NCI-H345 treated with DMSO at 0.1 percent for 48 hours (cell line): ENCODE measurements at regions not wholly inside any gene's neighbourhood (a gene's known extent, or its start where the extent isn't known, plus 50 kb on each side); places are given as distances from the start of the nearest gene placed in this dataset.
"Not testable (repeated sequence)": the region's sequence is repeated elsewhere in the genome, so short reads cannot be mapped to it uniquely, and the experiment has no call there.

Source experiments
- DNase-seq: peaks from one replicate; lab custom pipeline; 2025; ENCODE audit not compliant: unreplicated experiment; lab: John Stamatoyannopoulos, UW

DNA sequence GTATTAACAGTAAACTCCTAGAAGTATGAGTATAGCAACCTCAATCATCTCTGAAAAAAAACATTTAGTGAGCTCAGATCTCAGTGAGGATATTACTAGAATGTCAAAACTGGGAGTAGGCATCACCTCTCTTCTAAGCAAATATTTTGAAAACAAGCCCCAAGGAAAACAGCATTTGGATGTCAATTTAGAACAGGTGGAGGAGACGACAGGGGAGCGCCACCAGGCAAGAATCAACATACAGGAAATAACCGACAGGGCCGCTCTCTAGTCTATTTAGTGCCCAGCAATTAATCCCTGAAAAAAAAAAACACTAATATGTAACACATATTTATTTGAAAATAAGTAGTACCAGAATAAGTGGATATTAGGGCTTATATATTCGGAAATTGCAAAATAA lies 940.3 kb upstream of the ADGRL3 start:
- no peak for DNase-seq

DNA sequence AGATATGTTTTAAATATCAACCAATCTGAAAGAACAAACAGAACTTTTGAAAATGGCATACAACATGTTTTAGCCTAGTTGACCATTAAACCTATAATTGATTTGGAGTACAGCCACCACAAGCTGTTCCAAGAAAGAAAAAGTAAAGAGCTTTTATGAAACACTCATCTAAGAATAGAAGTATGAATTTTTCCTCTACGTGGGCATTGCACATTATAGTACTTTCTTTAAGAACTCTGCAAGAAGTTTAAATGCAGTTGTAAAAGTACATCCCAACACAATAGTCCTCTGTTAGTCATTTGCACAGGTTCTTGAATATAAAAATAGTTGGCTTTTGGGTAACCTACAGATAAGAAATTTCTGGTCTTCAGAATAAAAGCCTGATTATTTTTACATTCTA lies 933.6 kb upstream of the ADGRL3 start:
- DNase-seq: no peak

DNA sequence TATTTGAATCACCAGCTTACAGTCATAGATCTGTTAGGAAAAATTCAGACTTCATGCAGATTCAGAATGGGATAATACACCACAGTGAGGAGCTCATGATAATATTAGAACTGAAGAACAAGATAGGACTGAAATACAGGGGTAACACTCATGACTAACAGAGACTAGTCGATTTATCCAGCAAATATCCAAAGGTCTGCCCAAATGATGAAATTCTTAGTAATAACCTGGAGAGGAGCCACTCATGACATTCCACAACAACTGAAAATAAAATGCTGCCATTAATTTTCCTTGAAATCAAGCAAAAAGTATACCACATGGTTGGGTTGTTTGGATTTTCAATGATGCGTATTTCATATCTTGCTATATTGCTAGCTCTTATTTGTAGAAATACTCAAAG lies 903.7 kb upstream of the ADGRL3 start:
- DNase-seq: no peak

DNA sequence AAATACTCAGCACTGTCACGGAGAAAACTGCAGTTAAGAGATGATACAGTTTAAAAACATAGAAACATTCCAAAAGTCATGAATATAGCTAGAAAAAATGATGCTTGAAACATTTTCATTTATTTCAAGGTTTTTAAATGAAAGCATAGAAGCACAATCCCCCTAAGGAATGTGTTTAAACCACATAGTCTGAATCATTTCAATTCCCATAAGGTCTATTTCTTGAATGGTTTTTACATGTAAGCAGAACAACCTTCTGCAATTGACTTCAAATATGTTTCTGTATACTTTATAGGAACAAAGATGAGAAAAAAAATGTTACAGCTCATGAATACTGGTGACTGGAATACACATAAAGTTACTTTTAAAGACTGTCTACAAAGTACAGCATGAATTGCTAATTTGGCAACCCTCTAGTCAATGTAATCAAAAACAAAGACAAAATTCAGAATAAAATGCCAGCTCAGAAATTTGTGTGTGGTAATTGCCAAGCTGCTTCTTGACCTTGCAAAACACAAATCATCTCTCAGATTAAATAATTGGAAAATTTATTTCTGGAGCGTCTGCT lies 886.4 kb upstream of the ADGRL3 start:
- no peak for DNase-seq

DNA sequence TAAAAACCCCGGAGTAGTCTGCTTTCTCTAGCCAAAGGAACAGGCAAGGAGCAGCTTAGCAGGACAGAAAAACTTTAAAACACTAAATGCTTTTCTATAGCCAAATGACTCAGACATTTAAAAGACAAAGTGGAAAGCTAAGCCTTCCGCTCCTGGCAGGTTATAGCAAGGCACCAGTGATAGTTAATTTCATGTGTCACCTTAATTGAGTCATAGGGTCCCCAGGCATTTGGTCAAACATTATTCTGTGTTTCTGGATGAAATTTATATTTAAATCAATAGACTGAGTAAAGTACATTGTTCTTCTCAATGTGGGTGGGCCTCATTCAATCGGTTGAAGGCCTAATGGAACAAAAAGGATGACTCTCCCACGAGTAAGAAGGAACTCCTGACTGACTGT lies 885.7 kb upstream of the ADGRL3 start:
- no peak for DNase-seq

DNA sequence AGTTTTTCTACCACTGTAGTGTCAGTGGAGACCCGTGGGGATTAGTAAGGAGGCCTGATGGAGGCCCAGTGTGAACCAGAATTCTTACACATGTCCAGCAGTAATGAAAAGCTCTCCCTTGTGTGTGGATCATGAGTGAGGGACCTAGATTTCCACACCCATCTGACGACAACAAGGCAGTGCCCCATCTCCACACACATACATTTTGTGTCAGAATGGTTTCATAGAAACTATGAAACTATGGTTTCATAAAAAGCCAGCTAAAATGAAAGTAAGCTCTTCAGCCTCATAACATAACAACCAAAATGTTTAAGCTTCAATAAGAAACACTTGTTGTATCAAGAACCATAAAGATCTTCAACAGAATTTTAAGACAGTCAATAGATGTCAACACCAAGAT lies 884.5 kb upstream of the ADGRL3 start:
- DNase-seq: no peak

DNA sequence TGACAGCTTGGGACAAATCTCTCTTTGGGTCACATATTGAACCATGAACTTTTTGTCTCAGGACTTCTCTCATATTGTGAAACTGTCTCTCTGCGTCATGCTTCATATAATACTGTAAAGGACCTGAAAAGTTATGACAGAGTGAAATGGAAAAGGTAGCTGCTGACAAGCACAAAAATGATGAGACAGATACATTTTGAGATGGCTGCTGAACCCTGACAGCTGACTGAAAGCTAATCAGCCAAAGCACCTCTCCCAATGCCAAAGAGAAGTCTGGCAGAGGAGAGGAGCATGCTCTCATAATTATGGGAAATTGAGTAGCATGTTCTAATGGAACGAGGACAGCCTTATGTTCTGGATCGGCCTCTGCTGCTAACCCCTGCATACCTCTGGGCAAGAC lies 873.4 kb upstream of the ADGRL3 start:
- DNase-seq: no peak

DNA sequence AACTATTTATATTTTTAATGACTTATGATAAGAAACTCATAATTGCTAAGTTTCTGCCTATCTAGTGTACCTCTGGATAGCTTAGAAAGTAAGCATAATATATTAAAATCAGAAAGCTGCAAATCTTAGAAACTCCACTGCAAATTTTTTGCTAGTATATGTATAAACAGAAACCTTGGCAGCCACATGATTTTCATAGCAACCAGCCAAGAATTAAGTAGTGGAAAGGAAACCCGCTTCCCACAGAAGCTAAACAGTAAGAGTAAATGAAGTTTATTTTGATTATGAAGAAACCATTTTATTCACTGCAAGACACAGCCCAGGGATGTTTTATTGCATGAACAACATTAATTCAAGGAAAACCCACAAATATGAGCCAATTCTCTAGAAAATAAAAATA lies 872.5 kb upstream of the ADGRL3 start:
- DNase-seq: no peak

DNA sequence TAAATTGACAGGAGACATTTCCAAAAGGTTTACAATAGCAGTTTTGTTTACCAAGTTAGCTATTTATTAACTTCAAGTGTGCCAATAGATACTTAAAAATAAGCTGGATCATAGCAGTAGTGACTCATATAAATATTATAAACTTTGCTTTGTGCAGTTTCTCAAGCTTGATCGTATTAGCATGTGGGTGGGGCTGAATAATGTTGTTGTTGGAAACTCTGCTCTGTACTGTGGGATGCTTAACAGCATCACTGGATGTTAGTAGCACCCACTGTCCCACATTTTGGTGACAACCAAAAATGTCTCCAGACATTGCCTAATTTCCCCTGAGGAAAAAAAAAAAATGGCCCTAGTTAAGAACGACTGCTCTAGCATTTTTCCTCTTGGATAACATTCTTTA lies 855.2 kb upstream of the ADGRL3 start:
- DNase-seq: no peak

DNA sequence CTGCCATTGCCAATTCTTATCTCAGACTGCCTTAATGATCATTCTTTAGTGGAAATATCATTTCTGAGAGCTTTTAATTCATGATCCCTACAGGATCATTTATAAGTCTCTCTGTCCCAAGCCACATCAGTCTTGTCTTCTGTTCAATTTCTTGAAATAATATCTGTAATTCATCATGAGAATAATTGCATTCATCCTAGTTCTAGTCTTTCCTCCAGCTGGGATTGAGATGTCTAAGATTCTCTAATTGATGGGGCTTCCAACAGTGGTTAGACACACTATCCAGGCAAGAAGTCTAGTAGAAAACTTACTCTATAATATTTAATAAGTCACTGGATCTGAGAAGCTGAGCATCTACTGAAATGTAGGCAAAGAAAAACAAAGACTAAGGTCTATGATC lies 854.7 kb upstream of the ADGRL3 start:
- no peak for DNase-seq

DNA sequence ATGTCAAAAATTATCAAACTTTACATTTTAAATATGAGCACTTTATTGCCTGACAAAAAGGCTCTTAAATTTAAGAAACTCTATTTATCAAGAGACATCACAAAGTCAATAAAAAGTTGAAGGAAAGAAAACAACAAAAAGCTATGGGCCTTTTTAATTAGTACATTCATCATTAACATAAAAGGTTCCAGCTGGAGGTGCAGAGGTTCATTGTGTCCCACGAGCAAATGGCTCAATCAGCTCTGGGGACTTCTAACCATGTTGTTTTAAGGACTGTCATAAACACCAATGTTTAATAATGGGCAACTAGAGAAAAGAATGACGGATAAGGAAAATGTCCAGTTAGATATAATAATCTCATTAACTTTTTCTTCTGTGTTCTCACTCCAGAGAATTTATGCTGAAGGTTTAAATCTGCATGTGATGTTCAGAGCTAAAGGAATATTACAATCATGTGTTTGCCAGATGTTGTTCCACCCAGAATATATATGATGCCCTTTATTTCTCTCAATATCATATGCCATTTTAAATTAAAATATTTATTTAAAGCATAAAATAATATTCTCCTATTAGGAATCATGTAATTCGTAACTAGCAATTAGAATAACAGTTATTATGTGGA lies 840.3 kb upstream of the ADGRL3 start:
- DNase-seq: no peak

DNA sequence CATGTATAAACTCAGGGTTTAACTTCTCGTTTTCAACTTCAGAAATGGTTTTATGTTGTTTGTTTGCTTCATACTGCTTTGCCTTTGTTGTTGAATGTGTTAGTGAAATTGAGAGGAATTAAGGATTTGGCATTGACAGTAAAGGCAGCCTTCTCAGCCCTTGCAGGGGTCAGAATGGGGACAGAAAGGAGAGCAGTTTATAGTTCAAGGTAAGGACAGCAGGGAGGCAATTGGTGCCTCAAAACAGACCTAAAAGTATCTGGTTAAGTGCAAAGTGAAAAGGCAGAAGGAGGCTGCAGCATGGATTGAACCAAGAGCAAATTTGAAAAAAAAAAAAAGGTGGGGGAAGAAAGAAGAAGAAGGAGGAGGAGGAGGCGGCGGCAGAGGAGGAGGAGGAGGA lies 835.0 kb upstream of the ADGRL3 start:
- DNase-seq: no peak

DNA sequence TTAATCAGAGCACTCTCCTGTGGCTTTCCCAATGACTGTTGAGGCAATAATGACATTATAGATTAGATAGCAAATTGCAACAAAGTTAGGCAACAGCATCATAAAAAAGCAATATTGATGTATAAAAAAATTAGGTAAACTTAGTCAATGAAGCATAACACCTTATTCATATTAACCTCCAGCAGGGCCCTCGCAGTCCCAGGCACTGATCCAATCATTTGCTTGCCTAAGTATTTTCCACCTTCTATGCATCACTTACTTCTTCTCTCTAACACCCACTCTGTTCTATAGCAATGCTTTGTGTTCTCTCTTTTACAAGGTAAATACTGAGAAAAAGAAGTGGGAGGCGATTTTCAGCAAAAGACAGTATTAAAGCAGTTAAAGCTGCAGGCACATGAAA lies 833.5 kb upstream of the ADGRL3 start:
- DNase-seq: peak; percentile 1

DNA sequence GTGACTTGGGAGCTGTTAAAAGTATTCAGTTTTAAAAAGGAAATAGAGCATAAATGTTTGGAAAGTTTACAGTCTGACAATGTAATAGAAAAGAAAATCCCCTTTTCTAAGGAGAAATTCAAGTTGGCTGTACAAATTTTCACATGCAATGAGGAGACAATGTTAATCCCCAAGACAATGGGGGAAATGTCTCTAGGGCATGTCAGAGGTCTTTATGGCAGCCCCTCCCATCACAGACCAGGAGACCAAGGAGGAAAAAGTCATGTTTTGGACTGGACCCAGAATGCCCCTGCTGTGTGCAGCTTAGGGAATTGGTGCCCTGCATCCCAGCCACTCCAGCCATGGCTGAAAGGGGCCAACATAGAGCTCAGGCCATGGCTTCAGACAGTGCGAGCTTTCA lies 831.1 kb upstream of the ADGRL3 start:
- DNase-seq: no peak

DNA sequence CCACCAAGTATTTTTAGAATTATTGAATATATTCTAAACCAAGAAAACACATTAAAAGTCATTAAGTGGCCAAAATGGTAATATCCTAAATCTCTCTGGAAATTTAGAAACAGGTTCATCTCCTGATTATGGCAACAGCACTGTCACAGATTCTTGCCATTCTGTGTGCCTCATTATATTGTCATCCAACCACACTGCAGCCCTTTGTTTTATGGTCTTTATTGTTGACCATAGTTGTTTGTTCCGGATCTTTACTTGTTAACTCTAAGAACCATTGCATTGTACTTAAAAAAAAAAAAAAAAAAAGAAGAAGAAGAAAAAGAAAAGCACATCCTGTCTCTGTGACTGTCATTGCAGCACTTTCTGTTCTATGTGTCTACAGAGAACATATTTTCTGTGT lies 822.1 kb upstream of the ADGRL3 start:
- DNase-seq: no peak

DNA sequence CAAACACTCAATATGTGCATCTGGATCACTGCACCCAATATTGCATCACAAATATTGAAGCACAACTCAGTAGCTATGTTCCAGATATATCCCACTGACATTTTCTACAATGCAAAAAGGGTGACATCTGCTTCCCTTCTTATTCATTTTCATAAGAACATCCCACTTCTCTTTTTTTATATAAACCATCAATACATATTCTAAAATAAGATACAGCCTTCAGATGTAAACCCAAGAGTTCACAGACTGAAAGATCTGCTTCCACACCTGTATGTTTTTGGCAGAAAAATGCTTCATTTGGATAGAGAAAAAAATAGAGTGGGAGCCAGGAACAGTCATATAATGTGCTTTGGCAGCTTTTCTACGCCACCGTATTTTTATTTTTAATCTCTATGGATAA lies 815.6 kb upstream of the ADGRL3 start:
- DNase-seq: no peak

DNA sequence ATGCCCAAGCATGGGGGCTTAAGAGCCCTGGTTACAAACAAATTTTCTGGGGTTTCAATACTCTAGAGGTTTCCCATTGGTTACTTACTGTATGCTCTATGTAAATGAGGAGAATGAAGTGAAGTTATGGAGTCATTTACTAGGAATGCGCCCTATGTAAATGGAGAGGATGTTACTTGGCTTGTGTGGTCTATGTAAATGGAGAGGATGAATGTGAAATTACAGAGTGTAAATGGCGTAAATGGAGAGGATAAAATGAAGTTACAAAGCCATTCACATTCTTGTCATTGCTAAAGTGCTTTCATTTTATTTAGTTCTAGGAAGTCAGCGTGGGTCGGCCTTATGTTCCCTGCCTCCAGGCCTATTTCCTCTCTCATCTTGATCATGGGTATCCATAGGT lies 810.5 kb upstream of the ADGRL3 start:
- no peak for DNase-seq

DNA sequence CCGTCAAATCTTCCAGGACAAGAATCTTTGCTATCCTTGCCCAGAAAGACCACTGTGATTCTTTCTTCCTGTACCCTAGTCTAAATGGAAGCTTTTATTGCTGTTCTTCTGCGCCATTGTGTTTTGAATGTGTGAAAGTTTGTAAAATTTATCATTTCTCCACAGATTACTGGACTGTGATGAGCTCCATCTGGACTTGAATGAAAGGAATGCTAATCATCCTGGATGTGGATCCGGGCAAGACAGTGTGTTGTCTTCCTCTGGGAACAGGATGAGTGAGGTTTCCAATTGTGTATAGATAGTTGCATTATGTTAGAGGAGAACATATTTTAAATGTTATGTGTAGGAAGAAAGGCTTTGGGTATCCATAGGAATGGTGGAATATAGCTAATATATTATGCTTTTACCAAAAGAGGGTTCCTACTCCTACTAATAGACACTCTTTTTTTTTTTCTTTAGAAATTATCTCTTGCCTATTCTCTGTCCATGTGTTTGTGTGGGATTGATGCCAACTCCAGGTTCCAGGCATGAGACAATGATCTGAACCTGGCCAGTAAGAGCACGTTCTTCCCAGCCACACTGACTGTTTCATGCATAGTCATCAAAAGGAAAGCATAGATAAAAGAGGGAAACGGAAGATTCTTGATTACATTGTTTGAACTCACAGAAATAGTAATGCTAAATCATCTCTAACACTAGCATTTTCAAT lies 803.6 kb upstream of the ADGRL3 start:
- no peak for DNase-seq

DNA sequence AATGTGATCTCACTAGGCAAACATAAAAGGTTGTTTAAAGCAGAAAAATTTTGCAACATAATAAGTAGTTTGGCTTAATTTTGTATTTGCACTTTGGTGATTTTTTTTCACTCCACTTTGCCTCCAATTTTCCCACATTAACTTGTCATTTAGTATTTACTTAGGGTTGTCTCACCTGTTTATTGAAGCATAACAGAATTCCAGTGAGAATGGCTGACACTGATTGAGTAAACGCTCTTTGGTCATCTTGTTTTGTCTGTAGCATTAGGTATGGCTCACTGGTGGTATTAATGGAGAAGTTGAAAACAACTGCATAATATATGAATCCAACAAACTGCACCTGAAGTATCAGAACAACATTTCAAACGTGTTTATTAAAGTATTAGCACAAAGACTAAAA lies 799.5 kb upstream of the ADGRL3 start:
- no peak for DNase-seq

DNA sequence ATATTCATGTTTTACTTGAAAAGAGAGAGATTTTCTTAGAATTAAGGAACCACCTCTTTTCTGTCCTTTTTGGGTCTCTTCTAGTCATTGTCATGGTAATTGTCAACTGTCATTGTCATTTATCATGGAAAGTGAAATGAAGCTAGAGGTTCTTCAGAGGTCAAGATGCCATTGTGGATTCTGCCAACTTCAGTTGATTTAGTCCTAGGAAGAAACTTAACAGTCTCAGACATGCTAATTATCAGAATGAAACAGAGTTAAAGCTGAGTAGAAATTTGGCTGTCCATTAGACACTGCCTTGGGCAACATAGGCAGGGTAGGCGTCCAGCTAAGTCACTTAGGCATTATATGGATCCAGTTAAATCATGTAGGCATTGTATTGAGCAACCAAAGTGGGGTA lies 796.1 kb upstream of the ADGRL3 start:
- no peak for DNase-seq

DNA sequence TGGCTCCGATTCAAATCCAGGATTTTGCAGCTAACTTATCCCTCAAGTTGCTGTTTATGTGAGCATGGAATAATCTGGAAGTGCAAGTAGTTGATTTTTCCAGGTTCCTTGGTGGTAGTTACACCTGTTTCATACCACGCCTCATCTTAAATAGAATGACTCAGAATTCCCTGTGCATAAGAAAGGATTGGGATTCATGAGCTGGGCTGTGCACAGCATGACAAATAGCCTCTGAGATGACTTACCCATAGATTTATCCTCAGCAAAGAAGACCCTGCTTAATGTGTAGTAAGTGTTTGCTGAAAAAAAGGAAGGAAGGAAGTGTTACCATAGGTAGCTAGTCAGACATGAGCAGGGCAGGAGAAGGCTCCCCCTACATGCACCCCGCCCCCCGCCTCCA lies 777.7 kb upstream of the ADGRL3 start:
- no peak for DNase-seq

DNA sequence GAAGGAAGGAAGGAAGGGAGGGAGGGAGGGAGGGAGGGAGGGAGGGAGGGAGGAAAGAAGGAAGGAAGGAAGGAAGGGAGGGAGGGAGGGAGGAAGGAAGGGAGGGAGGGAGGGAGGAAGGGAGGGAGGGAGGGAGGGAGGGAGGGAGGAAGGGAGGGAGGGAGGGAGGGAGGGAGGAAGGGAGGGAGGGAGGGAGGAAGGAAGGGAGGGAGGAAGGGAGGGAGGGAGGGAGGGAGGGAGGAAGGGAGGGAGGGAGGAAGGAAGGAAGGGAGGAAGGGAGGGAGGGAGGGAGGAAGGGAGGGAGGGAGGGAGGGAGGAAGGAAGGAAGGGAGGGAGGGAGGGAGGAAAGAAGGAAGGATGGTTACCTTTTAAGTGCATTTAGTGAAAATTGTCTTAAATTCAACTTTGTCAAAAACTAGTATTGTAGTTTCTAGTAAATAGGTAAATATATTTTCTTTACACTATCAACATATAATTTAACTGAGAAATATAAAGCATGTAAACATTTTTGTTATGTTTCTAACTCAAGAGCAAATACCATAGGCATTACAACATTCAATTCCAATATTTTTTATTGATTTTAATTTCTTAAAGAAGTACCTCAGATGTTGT lies 776.4 kb upstream of the ADGRL3 start:
- not testable (repeated sequence) for DNase-seq
